GM21423 (cell line): ENCODE measurements at regions not wholly inside any gene's neighbourhood (a gene's known extent, or its start where the extent isn't known, plus 50 kb on each side); places are given as distances from the start of the nearest gene placed in this dataset.
"Not testable (repeated sequence)": the region's sequence is repeated elsewhere in the genome, so short reads cannot be mapped to it uniquely, and the experiment has no call there.

ENCODE experiments used
- ATAC-seq: cut with Tn5 transposase; IDR thresholded peaks from one replicate; pipeline ENCODE4 v1.9.1; 2021; ENCODE audit warnings: mild to moderate bottlenecking, moderate library complexity; ENCODE audit not compliant: unreplicated experiment

- ATAC-seq = no peak
These were observed 76.5 kb downstream of the C9orf152 start for GRCh38 chr9:110131499-110131898.

GRCh38 chr9:110132531-110132930, 75.4 kb downstream of the C9orf152 start:
- ATAC-seq = not testable (repeated sequence)

- no peak for ATAC-seq
These were observed 74.9 kb downstream of the C9orf152 start for GRCh38 chr9:110133059-110133458.

GRCh38 chr9:110133608-110134210, 74.2 kb downstream of the C9orf152 start:
- ATAC-seq = no peak

GRCh38 chr9:110135846-110136245, 72.1 kb downstream of the C9orf152 start:
- no peak for ATAC-seq

- no peak for ATAC-seq
These were observed 71.2 kb downstream of the C9orf152 start for GRCh38 chr9:110136802-110137201.

GRCh38 chr9:110140276-110140675, 67.7 kb downstream of the C9orf152 start:
- no peak for ATAC-seq

GRCh38 chr9:110141227-110141793, 66.6 kb downstream of the C9orf152 start:
- ATAC-seq = no peak

GRCh38 chr9:110142253-110142652, 65.7 kb downstream of the C9orf152 start:
- ATAC-seq = no peak

- peak; percentile 1 for ATAC-seq
These were observed 65.0 kb downstream of the C9orf152 start for GRCh38 chr9:110142868-110143481.

- ATAC-seq = peak; percentile 49
These were observed 64.5 kb downstream of the C9orf152 start for GRCh38 chr9:110143485-110143884.

- ATAC-seq = peak; percentile 52
These were observed 63.9 kb downstream of the C9orf152 start for GRCh38 chr9:110143950-110144545.

- no peak for ATAC-seq
These were observed 61.6 kb downstream of the C9orf152 start for GRCh38 chr9:110146373-110146772.

- peak; percentile 68 for ATAC-seq
These were observed 59.6 kb downstream of the C9orf152 start for GRCh38 chr9:110148384-110148783.

- no peak for ATAC-seq
These were observed 59.1 kb downstream of the C9orf152 start for GRCh38 chr9:110148891-110149290.
